ENCODE measurements at regions not wholly inside any gene's neighbourhood (a gene's known extent, or its start where the extent isn't known, plus 50 kb on each side); places are given as distances from the start of the nearest gene placed in this dataset.

- Mint-ChIP-seq H3K4me1 (ENCODE audit: low read depth, unreplicated experiment) (peaks cover 20% of the 10 kb centered on the region), H3K4me3 (ENCODE audit: unreplicated experiment) (no peak overlapping the region), H3K36me3 (ENCODE audit: unreplicated experiment) (no peaks in the 10 kb centered on the region), H3K9me3 (ENCODE audit: unreplicated experiment) (no peaks in the 10 kb centered on the region), H3K27ac (ENCODE audit: unreplicated experiment) (no peak overlapping the region), H3K27me3 (ENCODE audit: unreplicated experiment) (peaks cover 4% of the 10 kb centered on the region)
- TF ChIP-seq, protein P1, sequence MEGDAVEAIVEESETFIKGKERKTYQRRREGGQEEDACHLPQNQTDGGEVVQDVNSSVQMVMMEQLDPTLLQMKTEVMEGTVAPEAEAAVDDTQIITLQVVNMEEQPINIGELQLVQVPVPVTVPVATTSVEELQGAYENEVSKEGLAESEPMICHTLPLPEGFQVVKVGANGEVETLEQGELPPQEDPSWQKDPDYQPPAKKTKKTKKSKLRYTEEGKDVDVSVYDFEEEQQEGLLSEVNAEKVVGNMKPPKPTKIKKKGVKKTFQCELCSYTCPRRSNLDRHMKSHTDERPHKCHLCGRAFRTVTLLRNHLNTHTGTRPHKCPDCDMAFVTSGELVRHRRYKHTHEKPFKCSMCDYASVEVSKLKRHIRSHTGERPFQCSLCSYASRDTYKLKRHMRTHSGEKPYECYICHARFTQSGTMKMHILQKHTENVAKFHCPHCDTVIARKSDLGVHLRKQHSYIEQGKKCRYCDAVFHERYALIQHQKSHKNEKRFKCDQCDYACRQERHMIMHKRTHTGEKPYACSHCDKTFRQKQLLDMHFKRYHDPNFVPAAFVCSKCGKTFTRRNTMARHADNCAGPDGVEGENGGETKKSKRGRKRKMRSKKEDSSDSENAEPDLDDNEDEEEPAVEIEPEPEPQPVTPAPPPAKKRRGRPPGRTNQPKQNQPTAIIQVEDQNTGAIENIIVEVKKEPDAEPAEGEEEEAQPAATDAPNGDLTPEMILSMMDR (IDR thresholded peaks at IDR 0.05; ENCODE audit: partially characterized antibody, unreplicated experiment) = no peak
- DNase-seq = no peak
These were observed 148.0 kb upstream of the LRFN2 start for GRCh38 chr6:40735121-40735520.

- no peaks in the 10 kb centered on the region for H3K9me3 Mint-ChIP-seq (ENCODE audit: unreplicated experiment)
- TF ChIP-seq, protein P1 (IDR thresholded peaks at IDR 0.05; ENCODE audit: partially characterized antibody, unreplicated experiment) = no peak
These were observed 147.4 kb upstream of the LRFN2 start for GRCh38 chr6:40734607-40735006.

DNA sequence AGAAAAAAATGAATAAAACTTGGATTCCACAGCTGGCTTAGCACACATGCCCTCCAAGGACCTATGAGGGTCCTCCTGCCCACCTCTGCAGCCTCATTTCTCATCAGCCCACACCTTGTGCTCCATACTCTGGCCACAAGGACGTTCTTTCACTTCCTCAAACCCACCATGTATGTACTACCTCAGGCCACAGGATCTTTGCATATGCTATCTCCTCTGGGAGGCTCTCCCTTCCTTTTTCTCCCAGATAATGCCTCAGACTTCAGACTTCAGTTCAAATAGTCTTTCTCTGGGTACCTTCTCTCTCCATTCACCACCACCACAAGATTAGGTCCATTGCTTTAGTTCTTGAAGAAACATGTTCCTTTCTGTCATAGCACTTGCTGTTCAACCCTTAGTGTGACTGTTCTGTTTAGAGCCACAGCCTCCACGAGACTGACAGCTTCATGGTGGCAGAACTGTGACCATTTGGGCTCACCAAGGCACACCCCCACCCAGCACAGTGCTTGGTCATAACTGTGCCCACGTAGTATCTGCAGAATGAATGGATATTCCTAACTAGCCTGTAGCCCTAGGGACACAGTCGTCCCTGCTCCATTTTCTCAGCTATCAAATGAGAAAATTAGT, 146.7 kb upstream of the LRFN2 start:
- DNase-seq = no peak
- TF ChIP-seq, protein P1 (IDR thresholded peaks at IDR 0.05; ENCODE audit: partially characterized antibody, unreplicated experiment) = no peak
- Mint-ChIP-seq H3K27me3 (ENCODE audit: unreplicated experiment) (peaks cover 2% of the 10 kb centered on the region), H3K36me3 (ENCODE audit: unreplicated experiment) (no peaks in the 10 kb centered on the region), H3K4me3 (ENCODE audit: unreplicated experiment) (no peak overlapping the region), H3K9me3 (ENCODE audit: unreplicated experiment) (no peaks in the 10 kb centered on the region), H3K4me1 (ENCODE audit: low read depth, unreplicated experiment) (peaks cover 13% of the 10 kb centered on the region), H3K27ac (ENCODE audit: unreplicated experiment) (no peak overlapping the region)

More at GRCh38 chr6:40734607-40735006, 147.4 kb upstream of the LRFN2 start:
- Mint-ChIP-seq H3K4me1 (ENCODE audit: low read depth, unreplicated experiment) (peaks cover 16% of the 10 kb centered on the region), H3K36me3 (ENCODE audit: unreplicated experiment) (no peaks in the 10 kb centered on the region), H3K4me3 (ENCODE audit: unreplicated experiment) (no peak overlapping the region), H3K27ac (ENCODE audit: unreplicated experiment) (no peak overlapping the region), H3K27me3 (ENCODE audit: unreplicated experiment) (peaks cover 3% of the 10 kb centered on the region)
- no peak for DNase-seq

DNA sequence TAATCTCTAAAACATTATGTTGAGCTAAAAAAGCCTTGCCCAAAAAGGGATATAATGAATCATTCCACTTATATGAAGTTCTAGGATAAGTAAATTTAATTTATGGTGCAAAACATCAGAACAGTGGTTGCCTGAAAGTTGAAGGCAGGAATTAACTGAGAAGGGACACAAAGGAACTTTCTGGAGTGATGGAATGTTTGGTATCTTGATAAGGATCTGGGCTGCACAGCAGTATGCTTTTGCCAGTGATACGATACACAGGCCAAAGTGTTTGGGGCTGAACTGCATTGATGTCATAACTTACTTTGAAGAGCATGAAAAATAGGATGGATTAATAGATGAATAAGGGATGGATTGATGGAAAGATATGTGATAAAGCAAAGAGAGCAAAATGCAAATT, 146.1 kb upstream of the LRFN2 start:
- peaks cover 7% of the 10 kb centered on the region for H3K4me1 Mint-ChIP-seq (ENCODE audit: low read depth, unreplicated experiment)
- no peak overlapping the region for H3K4me3 Mint-ChIP-seq (ENCODE audit: unreplicated experiment)
- peaks cover 2% of the 10 kb centered on the region for H3K27me3 Mint-ChIP-seq (ENCODE audit: unreplicated experiment)
- DNase-seq = no peak
- no peaks in the 10 kb centered on the region for H3K36me3 Mint-ChIP-seq (ENCODE audit: unreplicated experiment)
- H3K27ac Mint-ChIP-seq (ENCODE audit: unreplicated experiment) = no peak overlapping the region
- TF ChIP-seq, protein P1 (IDR thresholded peaks at IDR 0.05; ENCODE audit: partially characterized antibody, unreplicated experiment) = no peak
- H3K9me3 Mint-ChIP-seq (ENCODE audit: unreplicated experiment) = no peaks in the 10 kb centered on the region

GRCh38 chr6:40732878-40733277, 145.7 kb upstream of the LRFN2 start:
- no peak overlapping the region for H3K27ac Mint-ChIP-seq (ENCODE audit: unreplicated experiment)
- peaks cover 2% of the 10 kb centered on the region for H3K27me3 Mint-ChIP-seq (ENCODE audit: unreplicated experiment)
- H3K4me3 Mint-ChIP-seq (ENCODE audit: unreplicated experiment) = no peak overlapping the region
- peaks cover 7% of the 10 kb centered on the region for H3K4me1 Mint-ChIP-seq (ENCODE audit: low read depth, unreplicated experiment)
- H3K9me3 Mint-ChIP-seq (ENCODE audit: unreplicated experiment) = no peaks in the 10 kb centered on the region
- TF ChIP-seq, protein P1 (IDR thresholded peaks at IDR 0.05; ENCODE audit: partially characterized antibody, unreplicated experiment) = no peak
- no peak for DNase-seq
- no peaks in the 10 kb centered on the region for H3K36me3 Mint-ChIP-seq (ENCODE audit: unreplicated experiment)

Data from glutamatergic neuron (in vitro differentiated cells).